ENCODE measurements at regions not wholly inside any gene's neighbourhood (a gene's known extent, or its start where the extent isn't known, plus 50 kb on each side); places are given as distances from the start of the nearest gene placed in this dataset.

GRCh38 chr9:75775966-75776691, 114.3 kb upstream of the PCSK5 start:
- ATAC-seq: no peak
- Histone ChIP-seq H3K4me3 (replicated peaks in 1 of 3; ENCODE audit: insufficient read depth in 1 of 3, low read depth in 2 of 3, low read length in 3 of 3) (no peak overlapping the region), H3K4me2 (ENCODE audit: low read depth, low read length) (no peak overlapping the region), H3K27me3 (ENCODE audit: control insufficient read depth in 1 of 2, insufficient read depth in 2 of 2, low read length in 2 of 2) (no peaks in the 10 kb centered on the region; a peak in 1 of 5 replicates), H3K27ac (ENCODE audit: extremely low read length, insufficient read depth, low read length) (no peak overlapping the region), H2AFZ (ENCODE audit: low read length) (no peak overlapping the region), H3K9ac (ENCODE audit: insufficient read depth, low read depth, low read length) (no peak overlapping the region), H4K20me1 (ENCODE audit: insufficient read depth, low read length) (no peaks in the 10 kb centered on the region), H3K9me3 (ENCODE audit: low read length) (peaks cover 49% of the 10 kb centered on the region), H3K36me3 (replicated peaks in 1 of 2; ENCODE audit: control insufficient read depth in 1 of 2, insufficient read depth in 2 of 2, low read length in 2 of 2) (no peaks in the 10 kb centered on the region), H3K4me1 (ENCODE audit: insufficient read depth, low read length) (no peaks in the 10 kb centered on the region), H3K79me2 (ENCODE audit: insufficient read depth, low read length) (no peaks in the 10 kb centered on the region)
- no peak for FAIRE-seq
- no TSS peak for BruUV-seq (replicated peaks)
- in situ Hi-C loops (cut with HindIII; ENCODE audit: extremely low pct_ligation_motif_present, low pct_unique_long_range_greater_than_20kb): no loop called here
- no peak for TF ChIP-seq NR1H2 (CRISPR knock-in tag; IDR thresholded peaks at IDR 0.05; ENCODE audit: borderline replicate concordance, low read depth)
- TF ChIP-seq CERS6 (CRISPR knock-in tag; IDR thresholded peaks at IDR 0.05): no peak
- TF ChIP-seq HMG20B (CRISPR knock-in tag; conservative IDR thresholded peaks at IDR 0.05): no peak
- ChIA-PET CTCF (ENCODE audit: low intra/inter-chr PET ratio, low total read pairs) (no interaction called here), POLR2A (no interaction called here)
- no peak for DNase-seq (ENCODE audit: low spot score)
- intact Hi-C loops (cut with micrococcal nuclease; ENCODE audit: unreplicated experiment): no loop called here
- 17% methylated on average over 1 of the region's 1 CpG for WGBS (ENCODE audit: low lambda C conversion rate)

- Histone ChIP-seq H3K36me3 (replicated peaks in 1 of 2; ENCODE audit: control insufficient read depth in 1 of 2, insufficient read depth in 2 of 2, low read length in 2 of 2) (no peaks in the 10 kb centered on the region), H3K4me3 (replicated peaks in 1 of 3; ENCODE audit: insufficient read depth in 1 of 3, low read depth in 2 of 3, low read length in 3 of 3) (no peak overlapping the region), H3K27ac (ENCODE audit: extremely low read length, insufficient read depth, low read length) (no peak overlapping the region), H3K9me3 (ENCODE audit: low read length) (peaks cover 25% of the 10 kb centered on the region), H3K4me1 (ENCODE audit: insufficient read depth, low read length) (no peaks in the 10 kb centered on the region), H3K79me2 (ENCODE audit: insufficient read depth, low read length) (no peaks in the 10 kb centered on the region), H3K9ac (ENCODE audit: insufficient read depth, low read depth, low read length) (no peak overlapping the region), H3K27me3 (ENCODE audit: control insufficient read depth in 1 of 2, insufficient read depth in 2 of 2, low read length in 2 of 2) (no peaks in the 10 kb centered on the region), H3K4me2 (ENCODE audit: low read depth, low read length) (no peak overlapping the region), H4K20me1 (ENCODE audit: insufficient read depth, low read length) (no peaks in the 10 kb centered on the region), H2AFZ (ENCODE audit: low read length) (no peak overlapping the region)
- no TSS peak for BruUV-seq (replicated peaks)
- intact Hi-C loops (cut with micrococcal nuclease; ENCODE audit: unreplicated experiment): no loop called here
- ChIA-PET POLR2A (no interaction called here), CTCF (ENCODE audit: low intra/inter-chr PET ratio, low total read pairs) (no interaction called here)
- FAIRE-seq (no peak), ATAC-seq (no peak), DNase-seq (ENCODE audit: low spot score) (no peak)
- 0% methylated on average over 1 of the region's 1 CpG for WGBS (ENCODE audit: low lambda C conversion rate)
- in situ Hi-C loops (cut with HindIII; ENCODE audit: extremely low pct_ligation_motif_present, low pct_unique_long_range_greater_than_20kb): no loop called here
- TF ChIP-seq NFE2L2 (IDR thresholded peaks at IDR 0.05; ENCODE audit: low read length) (peak; percentile 61), TOPORS (CRISPR knock-in tag; IDR thresholded peaks at IDR 0.05) (no peak), ZNF33B (CRISPR knock-in tag; IDR thresholded peaks at IDR 0.05) (no peak), ZNF772 (CRISPR knock-in tag; IDR thresholded peaks at IDR 0.05) (no peak), ZNF552 (CRISPR knock-in tag; IDR thresholded peaks at IDR 0.05; ENCODE audit: borderline replicate concordance) (no peak), ZBTB10 (CRISPR knock-in tag; IDR thresholded peaks at IDR 0.05; ENCODE audit: borderline replicate concordance) (no peak), TEAD3 (CRISPR knock-in tag; optimal IDR thresholded peaks at IDR 0.05; ENCODE audit: borderline replicate concordance) (no peak)
Measured at GRCh38 chr9:75780185-75780584, 110.3 kb upstream of the PCSK5 start.
